SK-N-SH (cell line): ENCODE measurements at regions not wholly inside any gene's neighbourhood (a gene's known extent, or its start where the extent isn't known, plus 50 kb on each side); places are given as distances from the start of the nearest gene placed in this dataset.

ENCODE experiments used
- CTCF ChIA-PET: fragments of 300-600, 350-600 bp; formaldehyde crosslinking; extraction: SDS; loops from one replicate; lab custom pipeline; 2021; lab: Yijun Ruan, JAX
- POLR2A ChIA-PET: fragments of 350-600 bp; sonication (Branson Sonifier 250); formaldehyde crosslinking; extraction: SDS; loops from one replicate; lab custom pipeline; 2020; ENCODE audit warnings: antibody characterized with exemption, inconsistent platforms; lab: Yijun Ruan, JAX
- DNase-seq: peaks from one replicate; pipeline ENCODE4 v3.0.0; 2012
- H2AFZ ChIP-seq: fragments of 200-600 bp; sonication (generic); 2 replicates; pipeline ENCODE4 v1.8.1; 2016; ENCODE audit warnings: antibody characterized with exemption, mild to moderate bottlenecking, low read depth
- H3F3A ChIP-seq: fragments of 200-600 bp; sonication (generic); replicated peaks from 2 replicates; pipeline ENCODE3; 2016; ENCODE audit warnings: antibody characterized with exemption, mild to moderate bottlenecking; ENCODE audit not compliant: insufficient read depth
- H3K27ac ChIP-seq, 2 experiments: fragments of 200-500 bp in 1 of 2; fragments of 200-600 bp in 1 of 2; sonication (Bioruptor generic) in 1 of 2; sonication (generic), shearing (Covaris generic) in 1 of 2; 2 replicates each; pipeline versions ENCODE4 v1.5.1 to v1.6.1; 2014 to 2016; ENCODE audit warnings: low read depth in 2 of 2, inconsistent platforms in 1 of 2, low read length in 1 of 2, mild to moderate bottlenecking in 1 of 2, mixed read lengths in 1 of 2
- H3K27me3 ChIP-seq: fragments of 200-600 bp; sonication (generic), shearing (Covaris generic); 2 replicates; pipeline ENCODE4 v1.6.1; 2016; ENCODE audit warnings: mixed run types; ENCODE audit not compliant: insufficient read depth
- H3K36me3 ChIP-seq, 2 experiments: fragments of 200-500 bp in 1 of 2; fragments of 200-600 bp in 1 of 2; sonication (Bioruptor generic) in 1 of 2; sonication (generic) in 1 of 2; replicated peaks in 1 of 2; 2 replicates each; pipeline versions ENCODE3 to v1.5.1; 2014 to 2016; ENCODE audit warnings: low read length in 1 of 2, mild to moderate bottlenecking in 1 of 2; ENCODE audit not compliant: insufficient read depth in 2 of 2, control insufficient read depth in 1 of 2
- H3K4me1 ChIP-seq, 2 experiments: fragments of 200-500 bp in 1 of 2; fragments of 200-600 bp in 1 of 2; sonication (Bioruptor generic) in 1 of 2; sonication (generic), shearing (Covaris generic) in 1 of 2; 2 replicates each; pipeline versions ENCODE4 v1.5.1 to v1.6.1; 2014 to 2016; ENCODE audit warnings: low read depth in 1 of 2, low read length in 1 of 2, mixed run types in 1 of 2; ENCODE audit not compliant: insufficient read depth in 2 of 2, control insufficient read depth in 1 of 2
- H3K4me2 ChIP-seq: fragments of 200-600 bp; sonication (generic), shearing (Covaris generic); 2 replicates; pipeline ENCODE4 v1.6.1; 2017; ENCODE audit warnings: mixed run types
- H3K4me3 ChIP-seq, 2 experiments: fragments of 200-500 bp in 1 of 2; fragments of 200-600 bp in 1 of 2; sonication (Bioruptor generic) in 1 of 2; sonication (generic), shearing (Covaris generic) in 1 of 2; 2 replicates each; pipeline versions ENCODE4 v1.5.1 to v1.8.1; 2014 to 2016; ENCODE audit warnings: low read depth in 2 of 2, inconsistent platforms in 1 of 2, low read length in 1 of 2, mild to moderate bottlenecking in 1 of 2, mixed read lengths in 1 of 2, moderate library complexity in 1 of 2
- H3K79me2 ChIP-seq: fragments of 200-600 bp; sonication (generic); 2 replicates; pipeline ENCODE4 v1.8.1; 2017; ENCODE audit warnings: mild to moderate bottlenecking; ENCODE audit not compliant: insufficient read depth
- H3K9ac ChIP-seq: fragments of 200-600 bp; sonication (generic); 2 replicates; pipeline ENCODE4 v1.6.1; 2017; ENCODE audit warnings: mixed run types
- H3K9me2 ChIP-seq: fragments of 200-600 bp; sonication (generic); 2 replicates; pipeline ENCODE4 v1.6.1; 2017; ENCODE audit warnings: mixed run types
- H3K9me3 ChIP-seq: fragments of 200-600 bp; sonication (generic); 2 replicates; pipeline ENCODE4 v1.6.1; 2017; ENCODE audit warnings: mixed run types, mild to moderate bottlenecking, moderate library complexity
- H4K20me1 ChIP-seq: fragments of 200-600 bp; sonication (generic); 2 replicates; pipeline ENCODE4 v1.6.1; 2017; ENCODE audit warnings: mild to moderate bottlenecking, mixed run types; ENCODE audit not compliant: insufficient read depth
- EP300 ChIP-seq, 2 experiments: IDR thresholded peaks; 2 replicates each; pipeline versions ENCODE4 v1.4.0 to v1.6.1; 2012; ENCODE audit warnings: borderline replicate concordance in 1 of 2, low read depth in 1 of 2, low read length in 1 of 2
- FOSL2 ChIP-seq: IDR thresholded peaks from 2 replicates; pipeline ENCODE4 v1.4.0; 2012; ENCODE audit warnings: low read depth, mild to moderate bottlenecking, moderate library complexity, borderline replicate concordance
- FOXM1 ChIP-seq: IDR thresholded peaks from 2 replicates; pipeline ENCODE4 v1.4.0; 2012; ENCODE audit warnings: low read depth, mild to moderate bottlenecking
- IRF3 ChIP-seq: fragments of 150-350 bp; IDR thresholded peaks from 2 replicates; pipeline ENCODE4 v1.6.1; 2016; ENCODE audit warnings: mild to moderate bottlenecking, low read depth, low read length
- NFIC ChIP-seq: IDR thresholded peaks from 2 replicates; pipeline ENCODE4 v1.4.0; 2012; ENCODE audit warnings: borderline replicate concordance
- NRF1 ChIP-seq: IDR thresholded peaks from 2 replicates; pipeline ENCODE4 v1.6.1; 2012; ENCODE audit warnings: low read depth, mild to moderate bottlenecking, low read length
- PBX3 ChIP-seq: IDR thresholded peaks from 2 replicates; pipeline ENCODE4; 2012
- POLR2AphosphoS5 ChIP-seq: IDR thresholded peaks from 2 replicates; pipeline ENCODE4 v1.6.1; 2012; ENCODE audit warnings: low read depth, low read length
- RAD21 ChIP-seq: IDR thresholded peaks from 2 replicates; pipeline ENCODE4 v1.6.1; 2012; ENCODE audit warnings: mild to moderate bottlenecking, low read length
- RCOR1 ChIP-seq: fragments of 150-350 bp; IDR thresholded peaks from 2 replicates; pipeline ENCODE4 v1.6.1; 2017; ENCODE audit warnings: antibody characterized with exemption, low read length
- REST ChIP-seq: IDR thresholded peaks from 2 replicates; pipeline ENCODE4 v1.6.1; 2012; ENCODE audit warnings: mild to moderate bottlenecking, low read depth, low read length, moderate library complexity
- RFX5 ChIP-seq: IDR thresholded peaks from 2 replicates; pipeline ENCODE4 v1.6.1; 2012; ENCODE audit warnings: mild to moderate bottlenecking, improper control_type of control experiment, low read length
- RXRA ChIP-seq: IDR thresholded peaks from 2 replicates; pipeline ENCODE4 v1.4.0; 2012; ENCODE audit warnings: low read depth, mild to moderate bottlenecking, borderline replicate concordance
- USF1 ChIP-seq: IDR thresholded peaks from 2 replicates; pipeline ENCODE4 v1.4.0; 2012; ENCODE audit warnings: low read depth, borderline replicate concordance
- ZBTB33 ChIP-seq: IDR thresholded peaks from 2 replicates; pipeline ENCODE4 v1.4.0; 2012; ENCODE audit warnings: low read depth, borderline replicate concordance
- WGBS: methylation state at CpG from one replicate; pipeline ENCODE4 v1.1.6; 2017; ENCODE audit warnings: low lambda C conversion rate; 5-methylcytosine and 5-hydroxymethylcytosine counted together

GRCh38 chr1:29933067-29933466 lies 696.7 kb downstream of the PTPRU start (continued):
- TF ChIP-seq USF1 (no peak), NRF1 (no peak), FOXM1 (no peak), FOSL2 (no peak), POLR2AphosphoS5 (no peak), RAD21 (no peak)
- TF ChIP-seq, all 33 proteins: peak for 0

- Histone ChIP-seq H2AFZ (no peak overlapping the region), H3K4me1 (no peaks in the 10 kb centered on the region; a peak in 1 of 4 replicates), H3K27me3 (no peaks in the 10 kb centered on the region), H3K9me3 (no peaks in the 10 kb centered on the region), H3K9ac (no peak overlapping the region), H3K4me3 (no peak overlapping the region), H4K20me1 (no peaks in the 10 kb centered on the region), H3K4me2 (no peak overlapping the region), H3K36me3 (no peaks in the 10 kb centered on the region), H3K9me2 (no peaks in the 10 kb centered on the region), H3K79me2 (no peaks in the 10 kb centered on the region), H3F3A (no peaks in the 10 kb centered on the region), H3K27ac (no peak overlapping the region)
- 69% methylated on average over 7 of the region's 8 CpGs for WGBS
- ChIA-PET POLR2A (no interaction called here), CTCF (no interaction called here)
- no peak for DNase-seq
- no peak for TF ChIP-seq REST
- TF ChIP-seq RFX5: no peak
- no peak for TF ChIP-seq USF1
- no peak for TF ChIP-seq RCOR1
- no peak for TF ChIP-seq FOXM1
- no peak for TF ChIP-seq ZBTB33
- no peak for TF ChIP-seq RXRA
- no peak for TF ChIP-seq PBX3
- TF ChIP-seq EP300 (IDR thresholded peaks at IDR 0.05; ENCODE audit: borderline replicate concordance in 1 of 2, low read depth in 1 of 2, low read length in 1 of 2): no peak
- no peak for TF ChIP-seq IRF3
- TF ChIP-seq NFIC: no peak
Observed at GRCh38 chr1:29932626-29933025, 696.3 kb downstream of the PTPRU start.
